ENCODE measurements at regions not wholly inside any gene's neighbourhood (a gene's known extent, or its start where the extent isn't known, plus 50 kb on each side); places are given as distances from the start of the nearest gene placed in this dataset.

- no peak for DNase-seq
These were observed 572.7 kb upstream of the CDH5 start for GRCh38 chr16:65793781-65794180.

DNA sequence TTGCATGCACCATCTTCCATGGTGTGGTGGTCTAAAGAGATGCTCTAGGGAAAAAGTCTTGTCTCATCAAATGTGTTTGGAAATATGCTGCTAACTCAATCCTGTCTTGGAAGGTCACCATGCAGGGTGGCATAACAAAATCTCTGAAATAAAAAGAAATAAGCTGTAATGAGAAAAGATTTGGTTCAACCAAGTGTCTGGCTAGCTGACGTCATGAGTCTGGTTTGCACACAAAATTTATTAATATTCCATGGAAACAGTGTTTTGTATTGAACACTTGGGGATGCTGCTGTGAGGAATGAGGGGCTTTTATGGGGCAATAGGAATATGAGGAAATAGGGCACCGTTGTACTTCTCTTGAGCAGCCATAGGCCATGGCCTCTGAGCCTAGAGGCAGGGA is 575.7 kb upstream of the CDH5 start:
- DNase-seq = no peak

DNA sequence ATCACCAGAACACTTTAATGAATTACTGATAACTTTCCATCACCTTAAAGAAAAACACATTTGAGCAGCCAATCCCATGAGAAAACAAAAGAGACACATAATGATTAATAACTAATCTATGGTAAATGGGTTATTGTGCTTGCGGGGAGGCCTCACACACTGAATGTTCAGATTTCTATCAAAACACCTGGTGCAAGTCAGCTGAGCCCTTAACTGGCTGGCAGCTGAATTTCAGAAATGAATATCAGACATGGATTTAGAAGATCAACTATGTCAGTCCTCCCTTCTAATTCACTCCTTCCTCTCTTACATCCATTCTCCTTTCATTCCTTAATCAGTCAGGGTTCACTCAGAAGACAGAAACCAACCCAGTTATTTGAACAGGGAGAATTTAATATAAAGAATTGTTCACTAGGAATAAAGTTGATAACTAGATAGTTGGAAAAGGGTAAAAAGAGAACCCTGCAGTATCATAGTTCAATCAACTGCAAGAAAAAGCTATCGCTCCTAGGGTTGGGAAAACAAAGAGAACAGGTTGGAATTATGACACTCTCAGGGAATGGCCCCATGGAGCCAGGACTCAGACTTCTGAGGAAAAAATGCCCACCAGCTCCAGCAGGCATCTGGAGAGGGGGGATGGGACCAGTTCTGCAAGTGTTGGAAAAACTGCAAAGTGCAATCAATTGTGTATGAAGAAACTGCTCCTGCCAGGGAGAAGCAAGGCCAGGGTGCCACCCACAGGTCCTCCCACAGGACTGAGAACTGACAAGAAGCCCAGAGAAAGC is 577.1 kb upstream of the CDH5 start:
- DNase-seq = no peak

- DNase-seq = no peak
These were observed 577.9 kb upstream of the CDH5 start for GRCh38 chr16:65788434-65789140.

GRCh38 chr16:65787921-65788320 is 578.6 kb upstream of the CDH5 start:
- DNase-seq = no peak

GRCh38 chr16:65786916-65787315 is 579.6 kb upstream of the CDH5 start:
- DNase-seq = peak; percentile 35 to 77 (median 73)

- peak in 1 of 3 donors; percentile 60 for DNase-seq
These were observed 582.6 kb upstream of the CDH5 start for GRCh38 chr16:65783709-65784474.

DNA sequence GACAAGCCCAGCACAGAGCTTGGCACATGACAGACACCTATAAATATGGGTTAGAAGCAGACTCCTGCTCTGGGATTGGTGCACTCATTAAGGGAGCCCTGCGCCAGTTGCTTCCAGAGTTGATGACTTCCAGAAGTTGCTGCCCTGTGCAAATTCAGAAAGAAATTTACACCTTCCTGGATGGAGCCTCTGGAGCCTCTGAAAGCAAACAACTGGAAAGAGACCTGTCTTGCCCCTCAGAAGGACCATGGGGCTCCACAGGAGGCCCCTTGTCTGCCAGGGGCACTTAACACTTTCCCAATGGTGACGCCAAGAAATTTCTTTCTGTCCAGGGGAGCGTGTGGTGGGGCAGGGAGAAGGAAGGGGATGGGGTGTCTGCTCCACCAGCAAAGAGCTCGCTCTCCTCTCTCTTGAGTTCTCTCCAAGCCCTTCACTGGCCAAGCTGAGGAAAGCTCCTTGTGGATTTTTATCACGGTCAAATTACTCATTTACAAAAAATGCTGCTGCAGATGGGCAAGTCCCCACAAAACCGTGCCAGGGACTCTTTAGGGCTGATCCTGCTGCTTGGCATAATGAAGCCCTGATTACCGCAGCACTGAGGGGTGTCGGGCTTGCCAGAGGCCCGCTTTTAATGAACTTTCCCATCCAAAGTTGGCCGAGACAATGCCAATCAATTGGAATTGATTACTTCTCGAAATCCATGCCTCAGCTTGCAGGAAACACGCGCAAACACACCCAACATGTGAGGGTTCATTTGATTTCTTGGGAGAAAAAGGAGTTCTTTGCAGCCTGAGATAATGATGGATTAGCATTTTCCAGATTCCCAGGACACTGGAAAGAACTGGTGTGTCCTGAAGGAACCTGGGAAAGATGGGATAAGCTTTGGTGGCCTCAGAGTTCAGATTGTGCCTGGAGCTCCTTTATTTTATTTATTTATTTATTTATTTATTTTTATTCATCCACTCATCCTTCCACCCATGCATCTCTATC is 583.6 kb upstream of the CDH5 start:
- DNase-seq = peak; percentile 71 to 91 (median 75)

DNA sequence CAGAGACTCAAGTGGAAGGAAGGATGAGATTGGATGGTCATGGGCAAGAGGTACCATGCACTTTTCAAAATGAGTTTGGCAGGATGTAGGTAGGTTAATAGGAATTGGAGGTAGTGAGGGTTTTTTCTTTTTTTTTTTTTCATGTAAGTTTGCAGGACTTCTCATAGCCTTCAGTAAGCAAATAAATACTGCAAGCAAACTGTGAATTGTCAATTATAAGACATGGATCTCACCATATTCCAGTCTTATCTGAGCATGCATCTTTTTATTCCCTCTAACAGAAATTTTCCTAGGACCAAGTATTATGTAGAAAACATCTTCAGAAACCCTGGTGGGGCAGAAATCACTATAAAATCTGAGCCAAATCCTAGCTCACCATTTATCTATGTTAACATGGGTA is 584.6 kb upstream of the CDH5 start:
- DNase-seq = no peak

- no peak for DNase-seq
These were observed 585.1 kb upstream of the CDH5 start for GRCh38 chr16:65781363-65781762.

DNA sequence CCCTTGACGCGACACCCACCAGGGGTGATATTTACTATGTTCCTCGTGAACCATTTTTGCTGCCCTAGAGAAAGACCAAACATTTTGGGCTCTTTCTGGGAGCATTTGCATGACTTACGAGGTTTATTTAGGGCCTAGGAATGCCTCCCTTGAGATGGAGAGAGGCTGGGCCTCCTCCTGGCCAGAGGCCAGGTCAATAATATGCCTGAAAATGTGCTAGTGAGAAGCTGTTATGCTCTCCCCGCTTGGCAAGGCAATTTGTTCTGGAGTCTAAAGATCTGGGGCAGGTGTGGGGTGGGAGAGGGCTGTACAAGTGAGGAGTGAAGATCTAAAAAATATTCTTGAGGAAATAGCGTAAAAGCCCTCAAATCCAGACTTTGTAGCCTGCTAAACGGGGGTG is 587.3 kb upstream of the CDH5 start:
- peak in 1 of 3 donors; percentile 78 for DNase-seq

DNA sequence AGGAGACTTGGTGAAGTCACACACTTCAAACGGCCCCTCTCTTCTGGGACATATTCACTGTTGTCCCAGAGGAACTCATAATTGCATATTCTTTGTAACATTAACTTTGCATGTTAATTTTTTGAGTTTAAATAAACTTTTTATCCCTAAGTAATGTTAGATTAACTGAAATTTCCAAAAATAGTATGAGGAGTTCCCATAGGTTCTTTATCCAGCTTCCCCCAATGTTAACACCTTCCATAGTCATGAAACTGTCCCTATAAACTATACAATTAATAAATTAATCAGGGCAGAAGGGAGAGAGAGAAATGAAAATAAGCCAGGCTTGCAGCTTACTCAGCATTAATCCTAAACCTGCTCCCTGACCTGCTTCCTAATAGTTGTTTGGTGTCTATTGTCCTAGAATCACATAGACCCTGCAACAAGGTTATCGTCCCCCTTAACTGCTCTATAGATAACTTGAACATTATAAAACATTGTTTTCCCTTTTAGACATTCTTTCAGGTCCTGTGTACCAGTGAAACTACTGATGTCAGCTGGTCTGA is 589.8 kb upstream of the CDH5 start:
- no peak for DNase-seq

GRCh38 chr16:65775829-65776228 is 590.7 kb upstream of the CDH5 start:
- no peak for DNase-seq

GRCh38 chr16:65774350-65774749 is 592.1 kb upstream of the CDH5 start:
- no peak for DNase-seq

- DNase-seq = peak in 1 of 3 donors; percentile 39
These were observed 593.1 kb upstream of the CDH5 start for GRCh38 chr16:65773301-65773874.

DNA sequence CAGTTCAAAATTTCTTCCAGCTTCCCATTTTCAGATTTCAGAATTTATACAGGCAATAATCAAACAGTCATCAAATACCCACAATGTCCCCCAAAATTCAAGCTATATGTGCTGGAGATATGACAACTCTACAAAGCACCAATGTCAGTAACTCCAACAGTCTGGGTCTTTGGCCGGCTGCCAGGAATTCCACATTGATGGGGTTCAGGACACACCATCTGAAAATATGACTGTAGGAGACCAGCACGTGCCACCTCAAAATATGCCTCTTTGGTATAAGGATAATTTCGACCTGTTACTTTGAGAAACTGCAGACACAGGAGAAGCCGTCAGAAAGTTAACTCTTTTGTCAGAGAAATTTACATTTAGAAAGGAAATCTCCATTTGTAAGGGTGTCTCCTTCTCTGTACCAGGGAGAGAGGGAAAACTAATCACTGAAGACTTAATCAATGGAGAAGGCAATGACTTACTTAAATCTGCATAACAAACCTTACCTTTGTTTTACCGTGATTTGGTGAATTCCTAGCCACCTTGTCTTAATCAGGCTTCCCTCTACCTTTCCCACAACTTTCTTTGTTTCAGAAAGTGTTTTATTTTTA is 594.3 kb upstream of the CDH5 start:
- DNase-seq = no peak

DNA sequence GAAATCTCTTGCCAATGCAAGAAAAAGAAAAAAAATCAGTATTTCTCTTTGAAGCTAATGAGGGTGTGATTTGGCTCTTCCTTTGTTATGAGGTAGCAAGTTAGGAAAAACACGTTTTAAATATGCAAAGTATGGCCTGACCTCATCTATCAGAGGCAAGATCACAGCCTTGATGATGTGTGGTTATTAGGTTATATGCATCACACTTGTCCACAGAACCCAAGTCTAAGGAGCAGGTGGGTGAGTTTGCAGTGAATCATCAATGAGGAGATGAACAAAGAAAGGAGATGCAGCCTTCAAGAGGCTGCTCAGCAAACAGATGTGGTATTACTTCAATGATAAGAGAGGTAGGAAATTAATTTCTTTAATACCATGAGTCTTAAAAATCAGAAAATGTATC is 594.8 kb upstream of the CDH5 start:
- no peak for DNase-seq

GRCh38 chr16:65770752-65771151 is 595.7 kb upstream of the CDH5 start:
- DNase-seq = no peak

GRCh38 chr16:65769776-65770438 is 596.6 kb upstream of the CDH5 start:
- DNase-seq = no peak

DNA sequence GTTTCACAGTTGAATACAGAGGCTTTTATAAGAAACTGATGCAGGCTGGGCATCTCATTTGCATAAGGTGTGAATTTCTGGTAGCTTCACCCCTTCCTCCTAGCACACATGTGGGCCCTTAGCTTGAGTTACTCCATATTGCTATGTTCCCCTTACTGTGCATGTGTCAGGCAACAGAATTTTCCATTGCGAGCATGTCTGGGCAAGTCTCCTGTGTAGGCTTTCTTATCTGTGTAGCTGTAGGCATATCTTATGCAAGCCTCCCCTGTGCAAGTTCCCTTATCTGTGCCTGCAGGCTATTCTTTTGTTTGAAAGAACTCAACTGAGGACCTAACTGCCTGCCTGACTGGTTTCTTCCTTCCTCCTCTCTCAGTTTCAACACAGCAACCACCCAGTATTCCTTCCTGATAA is 597.4 kb upstream of the CDH5 start:
- DNase-seq = no peak

All from muscle of back (tissue), 3 donors.